GM12878 (cell line): ENCODE measurements at regions not wholly inside any gene's neighbourhood (a gene's known extent, or its start where the extent isn't known, plus 50 kb on each side); places are given as distances from the start of the nearest gene placed in this dataset.

ENCODE experiments used
- ATAC-seq: fragments of 200-7000 bp; cut with Tn5 transposase; 3 replicates; pipeline ENCODE4 v1.9.1; 2020; ENCODE audit warnings: mild to moderate bottlenecking, moderate library complexity
- BruUV-seq: library from RNA; stranded (reverse); fragments of 400-500 nt; replicated peaks from 2 replicates; lab custom pipeline; 2021; lab: Mats Ljungman, UMichigan
- CTCF ChIA-PET: fragments of 300-600 bp; sonication (Branson Sonifier 250); formaldehyde crosslinking; extraction: SDS; loops from one replicate; lab custom pipeline; 2021; ENCODE audit warnings: inconsistent platforms; lab: Yijun Ruan, JAX
- POLR2A ChIA-PET: fragments of 350-600 bp; formaldehyde crosslinking; extraction: SDS; loops from one replicate; lab custom pipeline; 2021; ENCODE audit warnings: inconsistent platforms; lab: Charles Lee
- RAD21 ChIA-PET: fragments of 300-600 bp; sonication (Branson Sonifier 250); formaldehyde crosslinking; loops from one replicate; lab custom pipeline; 2023; ENCODE audit warnings: antibody characterized with exemption; ENCODE audit not compliant: unreplicated experiment; lab: Charles Lee
- SMC1A ChIA-PET: fragments of 300-600 bp; sonication (Branson Sonifier 250); formaldehyde crosslinking; loops from one replicate; lab custom pipeline; 2023; ENCODE audit not compliant: unreplicated experiment, uncharacterized antibody; lab: Charles Lee
- DNase-seq: peaks from one replicate; pipeline ENCODE4 v3.0.0-alpha.2; 2011; ENCODE audit warnings: low read depth, low spot score
- FAIRE-seq: peaks from 3 replicates; lab custom pipeline; 2011; peaks lifted over from hg19 to GRCh38; lab: Jason Lieb, UNC
- H2AFZ ChIP-seq: 2 replicates; pipeline ENCODE4 v1.6.0; 2011; ENCODE audit warnings: low read depth, low read length, control low read depth; ENCODE audit not compliant: control insufficient read depth
- H3K27ac ChIP-seq: 2 replicates; pipeline ENCODE4 v1.5.1; 2011; ENCODE audit warnings: control low read depth; ENCODE audit not compliant: control insufficient read depth, insufficient read depth
- H3K27me3 ChIP-seq, 2 experiments: replicated peaks in 1 of 2; 2 replicates each; pipeline versions ENCODE4 v1.6.0 to v1.6.1; 2011; ENCODE audit warnings: low read length in 1 of 2; ENCODE audit not compliant: control insufficient read depth in 2 of 2, insufficient read depth in 2 of 2
- H3K36me3 ChIP-seq, 2 experiments: 2 replicates each; pipeline ENCODE4 v1.5.1; 2011; ENCODE audit warnings: low read length in 1 of 2; ENCODE audit not compliant: control insufficient read depth in 2 of 2, insufficient read depth in 2 of 2
- H3K4me1 ChIP-seq: 2 replicates; pipeline ENCODE4 v1.6.1; 2011; ENCODE audit warnings: mild to moderate bottlenecking, low read length, moderate library complexity, mixed read lengths; ENCODE audit not compliant: control insufficient read depth, insufficient read depth
- H3K4me2 ChIP-seq: 2 replicates; pipeline ENCODE4 v1.6.0; 2011; ENCODE audit warnings: control low read depth; ENCODE audit not compliant: control insufficient read depth, insufficient read depth
- H3K4me3 ChIP-seq: fragments of 200-600 bp; sonication (generic); 2 replicates; pipeline ENCODE4 v1.5.1; 2016
- H3K79me2 ChIP-seq: 2 replicates; pipeline ENCODE4 v1.6.0; 2011; ENCODE audit warnings: low read length; ENCODE audit not compliant: control insufficient read depth, insufficient read depth
- H3K9ac ChIP-seq: 2 replicates; pipeline ENCODE4 v1.8.0; 2011; ENCODE audit warnings: low read length, control low read depth, mixed read lengths; ENCODE audit not compliant: control insufficient read depth, insufficient read depth
- H3K9me3 ChIP-seq: replicated peaks from 3 replicates; pipeline ENCODE4 v1.5.1; 2011; ENCODE audit warnings: mild to moderate bottlenecking, low read length; ENCODE audit not compliant: control insufficient read depth, insufficient read depth
- H4K20me1 ChIP-seq: 2 replicates; pipeline ENCODE4 v1.6.0; 2011; ENCODE audit not compliant: control insufficient read depth, insufficient read depth
- BACH1 ChIP-seq: fragments of 450-650 bp; IDR thresholded peaks from 2 replicates; pipeline ENCODE4 v1.6.1; 2017; ENCODE audit warnings: mild to moderate bottlenecking, borderline replicate concordance
- ETV6 ChIP-seq, 2 experiments: fragments of 450-650 bp in 1 of 2; IDR thresholded peaks in 1 of 2; conservative IDR thresholded peaks in 1 of 2; 2 replicates each; pipeline ENCODE4 v1.6.1; 2014; ENCODE audit warnings: antibody characterized with exemption in 1 of 2, borderline replicate concordance in 1 of 2, low read depth in 1 of 2, mild to moderate bottlenecking in 1 of 2, moderate library complexity in 1 of 2
- JUNB ChIP-seq: IDR thresholded peaks from 2 replicates; pipeline ENCODE4 v1.6.1; 2016; ENCODE audit warnings: antibody characterized with exemption, mild to moderate bottlenecking
- JUND ChIP-seq: IDR thresholded peaks from 2 replicates; pipeline ENCODE4 v1.6.1; 2012; ENCODE audit warnings: low read depth, mild to moderate bottlenecking, low read length, improper control_type of control experiment, moderate library complexity
- KLF5 ChIP-seq: fragments of 450-650 bp; IDR thresholded peaks from 2 replicates; pipeline ENCODE4 v1.6.1; 2014; ENCODE audit warnings: mild to moderate bottlenecking; ENCODE audit not compliant: partially characterized antibody
- MEF2B ChIP-seq: fragments of 450-650 bp; IDR thresholded peaks from 2 replicates; pipeline ENCODE4 v1.6.1; 2018; ENCODE audit warnings: mild to moderate bottlenecking, moderate library complexity; ENCODE audit not compliant: partially characterized antibody, poor library complexity, severe bottlenecking
- PAX8 ChIP-seq: fragments of 450-650 bp; IDR thresholded peaks from 2 replicates; pipeline ENCODE4 v1.6.1; 2017; ENCODE audit warnings: mild to moderate bottlenecking, moderate library complexity
- POLR2AphosphoS2 ChIP-seq: IDR thresholded peaks from 2 replicates; pipeline ENCODE4 v1.6.1; 2011; ENCODE audit warnings: low read depth, mild to moderate bottlenecking, low read length, improper control_type of control experiment, moderate library complexity
- TBL1XR1 ChIP-seq: IDR thresholded peaks from 2 replicates; pipeline ENCODE4 v1.6.1; 2012; ENCODE audit warnings: low read depth, low read length, improper control_type of control experiment
- ZNF24 ChIP-seq: fragments of 450-650 bp; IDR thresholded peaks from 2 replicates; pipeline ENCODE4 v1.6.1; 2017; ENCODE audit warnings: antibody characterized with exemption, mild to moderate bottlenecking
- WGBS: methylation state at CpG from one replicate; pipeline ENCODE4 v1.1.6; 2016; ENCODE audit warnings: low lambda C conversion rate; ENCODE audit not compliant: insufficient replicate concordance, insufficient coverage; ENCODE audit errors: missing lambda C conversion rate; 5-methylcytosine and 5-hydroxymethylcytosine counted together
- in situ Hi-C: fragments of 300-500 bp; cut with MboI; formaldehyde crosslinking; loops from 9 replicates; pipeline ENCODE4 v1.14.3; 2018; ENCODE audit warnings: mixed read lengths
- intact Hi-C: fragments of 100-400 bp; cut with micrococcal nuclease; formaldehyde crosslinking; loops from one replicate; pipeline ENCODE4 v1.14.2; 2022; ENCODE audit not compliant: unreplicated experiment
- TF ChIP-seq, protein P1 (sequence below): fragments of 450-650 bp; formaldehyde crosslinking; IDR thresholded peaks from 2 replicates; pipeline ENCODE4 v1.4.0; 2022; ENCODE audit warnings: mild to moderate bottlenecking, moderate library complexity
- TF ChIP-seq, protein P2 (sequence below): fragments of 450-650 bp; IDR thresholded peaks from 2 replicates; pipeline ENCODE4 v1.6.1; 2017; ENCODE audit warnings: mild to moderate bottlenecking, moderate library complexity
- TF ChIP-seq, protein P3 (sequence below): fragments of 450-650 bp; IDR thresholded peaks from 2 replicates; pipeline ENCODE4 v1.6.1; 2017; ENCODE audit warnings: mild to moderate bottlenecking
- TF ChIP-seq, protein P4 (sequence below): IDR thresholded peaks from 2 replicates; pipeline ENCODE4 v1.6.1; 2011; ENCODE audit warnings: low read depth, mild to moderate bottlenecking, low read length, moderate library complexity, borderline replicate concordance; ENCODE audit errors: extremely low read depth

DNA sequence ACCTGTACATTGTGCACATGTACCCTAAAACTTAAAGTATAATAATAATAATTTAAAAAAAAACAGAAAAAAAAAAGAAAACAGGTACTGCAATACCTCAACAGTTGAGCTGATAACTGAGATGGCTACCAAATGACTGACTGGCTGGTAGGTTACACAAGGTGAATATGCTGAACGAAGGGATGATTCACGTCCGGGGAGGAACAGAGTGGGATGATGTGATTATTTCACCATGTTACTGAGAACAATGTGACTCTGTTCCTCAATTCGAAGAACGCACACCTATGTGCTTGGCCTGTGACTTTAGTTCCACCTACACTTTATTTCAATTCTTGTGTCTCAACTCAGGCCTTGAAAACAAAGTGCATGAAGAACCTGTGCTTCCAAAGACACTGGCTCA, 111.7 kb downstream of the CXXC4 start (continued):
- TF ChIP-seq, protein P1, sequence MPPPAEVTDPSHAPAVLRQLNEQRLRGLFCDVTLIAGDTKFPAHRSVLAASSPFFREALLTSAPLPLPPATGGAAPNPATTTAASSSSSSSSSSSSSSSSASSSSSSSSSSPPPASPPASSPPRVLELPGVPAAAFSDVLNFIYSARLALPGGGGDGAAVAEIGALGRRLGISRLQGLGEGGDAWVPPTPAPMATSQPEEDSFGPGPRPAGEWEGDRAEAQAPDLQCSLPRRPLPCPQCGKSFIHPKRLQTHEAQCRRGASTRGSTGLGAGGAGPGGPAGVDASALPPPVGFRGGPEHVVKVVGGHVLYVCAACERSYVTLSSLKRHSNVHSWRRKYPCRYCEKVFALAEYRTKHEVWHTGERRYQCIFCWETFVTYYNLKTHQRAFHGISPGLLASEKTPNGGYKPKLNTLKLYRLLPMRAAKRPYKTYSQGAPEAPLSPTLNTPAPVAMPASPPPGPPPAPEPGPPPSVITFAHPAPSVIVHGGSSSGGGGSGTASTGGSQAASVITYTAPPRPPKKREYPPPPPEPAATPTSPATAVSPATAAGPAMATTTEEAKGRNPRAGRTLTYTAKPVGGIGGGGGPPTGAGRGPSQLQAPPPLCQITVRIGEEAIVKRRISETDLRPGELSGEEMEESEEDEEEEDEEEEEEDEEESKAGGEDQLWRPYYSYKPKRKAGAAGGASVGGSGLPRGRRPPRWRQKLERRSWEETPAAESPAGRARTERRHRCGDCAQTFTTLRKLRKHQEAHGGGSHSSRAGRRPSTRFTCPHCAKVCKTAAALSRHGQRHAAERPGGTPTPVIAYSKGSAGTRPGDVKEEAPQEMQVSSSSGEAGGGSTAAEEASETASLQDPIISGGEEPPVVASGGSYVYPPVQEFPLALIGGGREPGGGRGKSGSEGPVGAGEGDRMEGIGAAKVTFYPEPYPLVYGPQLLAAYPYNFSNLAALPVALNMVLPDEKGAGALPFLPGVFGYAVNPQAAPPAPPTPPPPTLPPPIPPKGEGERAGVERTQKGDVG (CRISPR knock-in tag), result no peak
- no peak for TF ChIP-seq JUNB

DNA sequence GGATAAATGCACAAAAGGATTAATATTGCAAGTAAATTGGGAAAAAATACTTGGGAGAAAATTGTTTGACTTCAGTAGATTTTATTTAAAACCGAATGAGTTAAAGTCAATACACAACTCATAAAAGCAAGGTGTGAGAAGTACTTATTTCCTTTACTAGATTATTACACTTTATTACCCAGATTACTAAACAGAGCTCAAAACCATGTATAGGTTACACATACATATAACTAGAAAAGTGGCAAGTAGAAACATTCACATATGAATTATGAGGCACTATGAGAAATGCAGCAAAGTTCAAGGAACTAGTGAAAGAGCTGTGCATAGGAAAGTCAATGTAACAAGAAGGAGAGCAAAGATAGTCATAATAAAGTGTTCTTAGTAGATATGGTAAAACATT, 113.0 kb downstream of the CXXC4 start:
- no peaks in the 10 kb centered on the region for H3K4me1 ChIP-seq
- no peak for ATAC-seq
- intact Hi-C loops, result no loop called here
- no peaks in the 10 kb centered on the region for H3K9me3 ChIP-seq
- ChIA-PET POLR2A (no interaction called here), SMC1A (interaction anchor here (0.6 to 1.7 kb wide), 3 partner anchors 11 to 113 kb away, joined by 3 to 6 read pairs (median 3); no protein-coding TSS in a partner anchor), CTCF (no interaction called here), RAD21 (no interaction called here)
- H3K4me2 ChIP-seq, result no peak overlapping the region
- in situ Hi-C loops, result no loop called here
- no TSS peak for BruUV-seq
- H3K27me3 ChIP-seq, result no peaks in the 10 kb centered on the region
- H3K9ac ChIP-seq, result no peak overlapping the region
- no peaks in the 10 kb centered on the region for H3K36me3 ChIP-seq
- no peak for FAIRE-seq
- H3K27ac ChIP-seq, result no peak overlapping the region
- no peak overlapping the region for H3K4me3 ChIP-seq
- no peaks in the 10 kb centered on the region for H4K20me1 ChIP-seq
- DNase-seq, result no peak
- no peak overlapping the region; the same call in 1 of the 2 replicates for H2AFZ ChIP-seq
- WGBS, result 96% methylated on average over 1 of the region's 1 CpG
- H3K79me2 ChIP-seq, result no peaks in the 10 kb centered on the region
- no peak for TF ChIP-seq PAX8
- TF ChIP-seq, protein P2, sequence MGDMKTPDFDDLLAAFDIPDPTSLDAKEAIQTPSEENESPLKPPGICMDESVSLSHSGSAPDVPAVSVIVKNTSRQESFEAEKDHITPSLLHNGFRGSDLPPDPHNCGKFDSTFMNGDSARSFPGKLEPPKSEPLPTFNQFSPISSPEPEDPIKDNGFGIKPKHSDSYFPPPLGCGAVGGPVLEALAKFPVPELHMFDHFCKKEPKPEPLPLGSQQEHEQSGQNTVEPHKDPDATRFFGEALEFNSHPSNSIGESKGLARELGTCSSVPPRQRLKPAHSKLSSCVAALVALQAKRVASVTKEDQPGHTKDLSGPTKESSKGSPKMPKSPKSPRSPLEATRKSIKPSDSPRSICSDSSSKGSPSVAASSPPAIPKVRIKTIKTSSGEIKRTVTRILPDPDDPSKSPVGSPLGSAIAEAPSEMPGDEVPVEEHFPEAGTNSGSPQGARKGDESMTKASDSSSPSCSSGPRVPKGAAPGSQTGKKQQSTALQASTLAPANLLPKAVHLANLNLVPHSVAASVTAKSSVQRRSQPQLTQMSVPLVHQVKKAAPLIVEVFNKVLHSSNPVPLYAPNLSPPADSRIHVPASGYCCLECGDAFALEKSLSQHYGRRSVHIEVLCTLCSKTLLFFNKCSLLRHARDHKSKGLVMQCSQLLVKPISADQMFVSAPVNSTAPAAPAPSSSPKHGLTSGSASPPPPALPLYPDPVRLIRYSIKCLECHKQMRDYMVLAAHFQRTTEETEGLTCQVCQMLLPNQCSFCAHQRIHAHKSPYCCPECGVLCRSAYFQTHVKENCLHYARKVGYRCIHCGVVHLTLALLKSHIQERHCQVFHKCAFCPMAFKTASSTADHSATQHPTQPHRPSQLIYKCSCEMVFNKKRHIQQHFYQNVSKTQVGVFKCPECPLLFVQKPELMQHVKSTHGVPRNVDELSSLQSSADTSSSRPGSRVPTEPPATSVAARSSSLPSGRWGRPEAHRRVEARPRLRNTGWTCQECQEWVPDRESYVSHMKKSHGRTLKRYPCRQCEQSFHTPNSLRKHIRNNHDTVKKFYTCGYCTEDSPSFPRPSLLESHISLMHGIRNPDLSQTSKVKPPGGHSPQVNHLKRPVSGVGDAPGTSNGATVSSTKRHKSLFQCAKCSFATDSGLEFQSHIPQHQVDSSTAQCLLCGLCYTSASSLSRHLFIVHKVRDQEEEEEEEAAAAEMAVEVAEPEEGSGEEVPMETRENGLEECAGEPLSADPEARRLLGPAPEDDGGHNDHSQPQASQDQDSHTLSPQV, result no peak
- no peak for TF ChIP-seq POLR2AphosphoS2
- TF ChIP-seq, protein P3, sequence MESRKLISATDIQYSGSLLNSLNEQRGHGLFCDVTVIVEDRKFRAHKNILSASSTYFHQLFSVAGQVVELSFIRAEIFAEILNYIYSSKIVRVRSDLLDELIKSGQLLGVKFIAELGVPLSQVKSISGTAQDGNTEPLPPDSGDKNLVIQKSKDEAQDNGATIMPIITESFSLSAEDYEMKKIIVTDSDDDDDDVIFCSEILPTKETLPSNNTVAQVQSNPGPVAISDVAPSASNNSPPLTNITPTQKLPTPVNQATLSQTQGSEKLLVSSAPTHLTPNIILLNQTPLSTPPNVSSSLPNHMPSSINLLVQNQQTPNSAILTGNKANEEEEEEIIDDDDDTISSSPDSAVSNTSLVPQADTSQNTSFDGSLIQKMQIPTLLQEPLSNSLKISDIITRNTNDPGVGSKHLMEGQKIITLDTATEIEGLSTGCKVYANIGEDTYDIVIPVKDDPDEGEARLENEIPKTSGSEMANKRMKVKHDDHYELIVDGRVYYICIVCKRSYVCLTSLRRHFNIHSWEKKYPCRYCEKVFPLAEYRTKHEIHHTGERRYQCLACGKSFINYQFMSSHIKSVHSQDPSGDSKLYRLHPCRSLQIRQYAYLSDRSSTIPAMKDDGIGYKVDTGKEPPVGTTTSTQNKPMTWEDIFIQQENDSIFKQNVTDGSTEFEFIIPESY, result no peak
- TF ChIP-seq, protein P4, sequence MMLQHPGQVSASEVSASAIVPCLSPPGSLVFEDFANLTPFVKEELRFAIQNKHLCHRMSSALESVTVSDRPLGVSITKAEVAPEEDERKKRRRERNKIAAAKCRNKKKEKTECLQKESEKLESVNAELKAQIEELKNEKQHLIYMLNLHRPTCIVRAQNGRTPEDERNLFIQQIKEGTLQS, result no peak
- no peak for TF ChIP-seq JUND
- TF ChIP-seq KLF5, result no peak
- TF ChIP-seq ZNF24, result no peak
- TF ChIP-seq TBL1XR1, result no peak
- TF ChIP-seq ETV6 (conservative IDR thresholded peaks at IDR 0.05 in 1 of 2, IDR thresholded peaks at IDR 0.05 in 1 of 2; ENCODE audit: borderline replicate concordance in 1 of 2, low read depth in 1 of 2), result no peak
- TF ChIP-seq BACH1, result no peak
- TF ChIP-seq MEF2B, result no peak
